Posterior vena cava (tissue), 2 donors: ENCODE measurements at regions not wholly inside any gene's neighbourhood (a gene's known extent, or its start where the extent isn't known, plus 50 kb on each side); places are given as distances from the start of the nearest gene placed in this dataset.
"Not testable (repeated sequence)": the region's sequence is repeated elsewhere in the genome, so short reads cannot be mapped to it uniquely, and the experiment has no call there.

ENCODE experiments used
- DNase-seq: peaks from one replicate; pipeline ENCODE4 v3.0.0-alpha.2; 2020; ENCODE audit warnings: low spot score
- intact Hi-C, 2 donors: fragments of 100-400 bp; cut with DNase I; formaldehyde crosslinking; loops; one replicate each; pipeline versions ENCODE4 v1.14.1 to v1.14.2; 2022 to 2023
- donor health status: DM: yes; HTN: yes; CAD: no.
- donor health status: DM: yes; HTN: yes; CAD: no.

GRCh38 chr3:144023543-144023942 lies 51.9 kb downstream of the DIPK2A start:
- DNase-seq, intact Hi-C loops: not testable (repeated sequence)

GRCh38 chr3:144028798-144029411 lies 57.3 kb downstream of the DIPK2A start:
- intact Hi-C loops: no loop called here
- DNase-seq: no peak

GRCh38 chr3:144029769-144030168 lies 58.1 kb downstream of the DIPK2A start:
- no peak for DNase-seq
- intact Hi-C loops: no loop called here

DNA sequence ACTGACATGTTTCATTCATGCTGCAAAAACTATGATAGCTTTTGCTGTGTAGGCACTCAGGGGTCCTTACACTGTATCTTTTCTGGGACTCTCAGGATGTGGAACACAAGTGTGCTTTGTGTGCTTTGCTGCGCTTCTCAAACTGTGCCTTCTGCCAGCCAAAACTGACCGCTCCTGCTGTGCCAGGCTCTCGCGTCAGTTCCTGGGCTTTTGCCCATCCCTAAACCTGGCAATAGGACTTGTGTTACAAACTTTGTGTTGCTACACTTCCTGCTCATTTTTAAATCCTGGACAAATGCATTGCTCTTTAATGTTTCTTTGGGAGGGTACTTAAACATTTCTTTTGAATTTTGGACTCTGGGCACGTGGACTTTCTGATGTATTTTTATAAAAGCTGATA lies 60.3 kb downstream of the DIPK2A start:
- DNase-seq: peak; percentile 79
- intact Hi-C loops: no loop called here

- intact Hi-C loops: no loop called here
- DNase-seq: no peak
These were observed 61.1 kb downstream of the DIPK2A start for GRCh38 chr3:144032531-144033239.

GRCh38 chr3:144033240-144033589 lies 61.6 kb downstream of the DIPK2A start:
- DNase-seq: no peak
- intact Hi-C loops: no loop called here

DNA sequence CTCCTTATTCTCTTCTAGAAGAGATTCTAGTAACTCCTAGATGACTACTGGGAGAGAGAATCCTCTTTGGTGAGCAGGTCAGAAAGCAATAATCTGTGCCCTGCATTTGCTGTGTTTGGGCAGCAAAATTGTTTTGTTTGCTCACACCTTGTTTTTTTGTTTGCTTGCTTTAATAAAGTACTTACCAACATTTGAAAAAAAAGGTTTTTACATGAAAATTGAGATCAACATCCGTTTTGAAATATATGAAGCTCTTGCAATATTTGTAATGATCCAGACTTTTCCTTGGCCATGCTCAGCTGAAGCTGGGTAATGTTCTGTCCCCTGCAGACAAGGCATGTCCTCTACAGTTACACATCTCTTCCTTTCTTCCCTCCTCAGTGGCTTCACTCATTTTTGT lies 62.2 kb downstream of the DIPK2A start:
- no peak for DNase-seq
- intact Hi-C loops: no loop called here

DNA sequence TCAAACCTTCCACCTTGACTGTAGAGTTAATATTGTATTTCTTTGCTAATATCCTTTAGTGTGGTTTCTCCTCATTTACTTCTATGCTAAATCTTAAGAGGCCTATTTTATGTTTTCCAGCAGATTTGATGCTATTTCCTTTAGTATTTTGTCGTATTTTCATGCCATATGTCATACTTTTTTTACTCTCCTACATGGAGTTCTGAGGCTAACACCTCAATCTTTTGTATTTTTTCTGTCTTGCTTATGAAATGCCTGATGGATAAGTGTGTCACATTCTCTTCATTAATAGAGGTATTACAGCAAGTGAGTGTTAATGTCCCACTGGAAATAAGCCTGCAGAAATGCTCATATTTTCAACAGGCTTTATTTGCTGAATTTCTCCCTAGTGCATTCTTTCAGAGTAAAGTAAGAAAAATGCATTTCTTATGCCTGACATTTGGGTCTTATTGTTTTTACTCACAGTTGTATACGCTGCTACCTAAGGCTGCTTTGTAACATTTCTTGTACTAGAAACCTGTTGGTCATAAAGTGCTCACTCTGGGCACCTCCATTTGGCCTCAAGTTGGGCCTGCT lies 63.2 kb downstream of the DIPK2A start:
- no peak for DNase-seq
- intact Hi-C loops: no loop called here

GRCh38 chr3:144036498-144036897 lies 64.9 kb downstream of the DIPK2A start:
- DNase-seq: no peak
- intact Hi-C loops: no loop called here

GRCh38 chr3:144039661-144040060 lies 68.0 kb downstream of the DIPK2A start:
- intact Hi-C loops: no loop called here
- no peak for DNase-seq

DNA sequence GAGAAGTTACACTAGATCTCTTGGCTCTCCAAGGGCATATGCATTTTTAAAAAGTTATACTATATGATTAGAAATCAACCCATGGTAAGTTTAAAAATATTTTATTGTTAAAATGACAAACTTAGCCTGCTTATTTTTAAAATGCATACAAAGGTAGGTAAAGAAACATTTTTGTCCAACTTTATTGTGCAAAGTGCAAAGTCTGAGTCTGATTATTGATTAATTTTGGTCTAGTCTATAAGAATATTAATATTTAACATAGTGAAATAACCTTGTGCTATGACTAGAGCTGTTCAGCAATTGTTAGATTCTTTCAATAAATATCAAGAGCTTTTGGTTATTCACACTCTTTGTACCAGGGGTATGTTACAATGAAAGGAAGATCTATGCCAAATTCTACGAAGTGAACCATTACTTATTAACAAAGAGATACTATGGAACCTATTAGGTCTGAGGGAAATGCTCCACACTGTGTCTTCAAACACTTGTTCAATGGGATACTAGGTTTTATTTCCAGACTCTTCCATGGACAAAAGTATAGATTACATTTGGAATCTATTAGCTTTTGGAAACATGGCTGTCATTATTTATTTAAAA lies 70.4 kb downstream of the DIPK2A start:
- intact Hi-C loops: no loop called here
- DNase-seq: no peak

DNA sequence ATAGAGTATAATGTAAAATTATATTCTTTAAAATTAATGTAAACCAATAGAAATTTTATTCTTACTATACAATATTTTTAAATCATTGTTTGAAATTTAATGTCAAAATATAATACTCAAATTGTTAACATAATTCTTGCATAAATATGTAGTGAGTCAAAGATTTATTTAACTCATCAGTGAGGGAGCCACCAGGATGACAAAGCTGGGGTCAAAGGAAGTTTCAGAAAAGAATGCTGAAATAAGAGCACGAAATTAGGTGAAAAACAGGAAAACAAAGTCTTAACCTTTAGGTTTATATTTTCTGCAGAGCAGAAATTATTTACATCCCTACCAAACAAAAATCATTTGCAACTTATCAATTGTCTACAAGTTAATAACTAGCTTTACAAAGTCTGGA lies 74.1 kb downstream of the DIPK2A start:
- intact Hi-C loops: no loop called here
- DNase-seq: no peak

DNA sequence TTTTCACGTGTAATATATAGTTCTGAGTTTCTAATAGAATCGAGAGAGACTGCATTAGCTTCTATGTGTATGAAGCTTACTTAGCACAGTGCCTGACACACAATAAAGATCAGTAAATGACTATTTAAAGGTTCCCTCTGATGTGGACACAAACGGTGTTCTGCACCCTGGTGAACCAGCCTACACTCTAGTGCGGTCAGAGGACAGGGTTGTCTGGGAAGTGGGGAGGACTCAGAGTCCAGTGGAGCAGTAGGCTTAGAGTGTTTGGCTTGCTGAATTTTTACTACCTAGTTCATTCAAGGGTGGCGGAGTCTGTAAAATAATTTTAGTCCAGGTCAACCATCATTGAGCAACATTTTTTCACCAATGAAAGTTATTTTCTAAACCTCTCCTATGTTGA lies 77.8 kb downstream of the DIPK2A start:
- intact Hi-C loops: no loop called here
- DNase-seq: no peak

DNA sequence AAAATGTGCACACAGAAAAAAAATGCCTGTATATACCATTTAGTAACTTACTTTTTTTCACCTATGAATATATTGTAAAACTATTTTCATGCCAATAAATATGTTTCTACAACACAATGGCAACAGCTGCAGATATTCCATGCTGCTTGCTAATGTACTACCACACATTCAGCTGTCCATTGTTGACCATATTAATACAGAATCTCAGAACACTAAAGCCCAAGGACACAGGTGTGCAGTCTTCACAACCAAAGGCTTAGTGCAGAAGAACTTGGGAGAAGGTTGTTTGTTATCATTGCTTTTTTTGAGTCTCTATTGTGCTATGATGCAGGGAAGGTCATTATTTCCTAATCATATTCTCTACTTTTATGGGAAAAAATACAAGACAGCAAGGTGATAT lies 79.6 kb downstream of the DIPK2A start:
- no peak for DNase-seq
- intact Hi-C loops: no loop called here

DNA sequence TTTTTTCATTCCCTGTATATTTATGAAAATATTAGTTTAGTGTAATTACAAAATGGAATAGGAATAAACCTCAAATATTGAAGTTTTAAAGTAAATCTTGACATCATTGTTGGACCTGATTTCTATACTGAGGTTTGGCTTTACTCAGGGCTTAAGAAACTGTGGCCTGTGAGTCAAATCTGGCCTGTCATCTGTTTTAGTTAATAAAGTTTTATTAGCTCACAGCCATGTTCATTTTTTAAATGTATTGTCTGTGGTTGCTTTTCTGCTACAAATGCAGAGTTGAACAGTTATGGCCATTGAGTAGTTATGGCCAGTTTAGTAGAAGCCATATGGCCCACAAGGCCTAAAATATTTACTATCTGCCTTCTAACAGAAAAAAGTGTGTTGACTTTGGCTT lies 80.7 kb downstream of the DIPK2A start:
- DNase-seq: no peak
- intact Hi-C loops: no loop called here

- DNase-seq: no peak
- intact Hi-C loops: no loop called here
These were observed 81.5 kb downstream of the DIPK2A start for GRCh38 chr3:144053121-144053520.

DNA sequence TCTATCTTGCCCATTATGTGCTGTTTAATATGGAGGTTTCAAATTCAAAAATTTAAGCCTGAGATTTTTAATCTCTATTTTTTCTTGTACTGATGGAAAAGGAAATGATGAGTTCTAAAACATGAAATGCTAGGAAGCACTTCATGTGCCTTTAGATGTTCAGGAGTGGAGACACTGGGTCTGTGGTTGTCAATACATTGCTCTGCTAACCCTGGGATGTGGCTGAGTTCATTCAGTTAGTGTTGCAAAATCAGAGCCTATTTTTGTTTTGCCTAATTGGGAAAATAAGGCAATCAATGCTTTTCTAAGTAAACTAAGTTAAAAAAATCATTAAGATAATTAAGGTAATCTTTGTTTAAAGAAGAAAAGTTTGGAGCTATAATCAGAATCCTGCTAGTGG lies 83.1 kb downstream of the DIPK2A start:
- no peak for DNase-seq
- intact Hi-C loops: no loop called here

DNA sequence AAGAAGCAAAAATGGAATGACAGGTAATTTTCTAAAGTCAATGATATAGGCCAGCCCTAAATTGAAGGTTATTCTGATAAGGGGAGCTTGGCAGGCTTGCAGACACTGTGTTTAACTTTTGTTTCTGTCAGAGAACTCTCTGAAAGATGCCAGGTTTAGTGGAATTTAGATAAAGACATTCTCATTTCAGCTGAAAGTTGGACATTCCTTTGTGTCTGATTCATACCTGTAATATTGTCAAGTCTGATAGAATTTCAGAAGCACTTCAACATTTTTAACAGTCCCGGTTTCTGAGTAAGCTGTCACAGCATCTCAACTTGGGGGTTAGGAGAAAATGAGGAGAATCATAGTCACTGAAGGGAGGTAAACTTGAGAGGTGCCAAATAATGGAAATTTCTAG lies 84.0 kb downstream of the DIPK2A start:
- no peak for DNase-seq
- intact Hi-C loops: no loop called here

DNA sequence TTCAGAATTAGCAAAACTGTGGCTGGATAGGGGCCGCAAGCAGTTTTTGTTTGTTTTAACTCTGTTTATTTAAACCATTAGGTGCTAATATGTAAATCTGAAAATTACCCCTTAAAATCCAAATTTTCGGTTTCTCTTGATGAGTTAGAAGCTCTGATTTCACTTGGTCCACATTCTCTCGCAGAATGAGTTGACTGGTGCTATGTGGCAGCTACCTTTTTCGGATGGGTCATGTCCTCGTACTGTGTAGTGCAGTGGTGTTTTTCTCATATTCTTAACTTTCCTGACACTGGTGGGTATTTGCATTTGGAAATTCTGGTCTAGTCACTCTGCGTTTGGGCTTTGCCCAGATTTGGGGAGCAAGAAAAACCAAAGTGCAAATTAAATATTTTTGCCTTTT lies 87.1 kb downstream of the DIPK2A start:
- no peak for DNase-seq
- intact Hi-C loops: no loop called here

- DNase-seq: no peak
- intact Hi-C loops: no loop called here
These were observed 87.9 kb downstream of the DIPK2A start for GRCh38 chr3:144059481-144059880.

DNA sequence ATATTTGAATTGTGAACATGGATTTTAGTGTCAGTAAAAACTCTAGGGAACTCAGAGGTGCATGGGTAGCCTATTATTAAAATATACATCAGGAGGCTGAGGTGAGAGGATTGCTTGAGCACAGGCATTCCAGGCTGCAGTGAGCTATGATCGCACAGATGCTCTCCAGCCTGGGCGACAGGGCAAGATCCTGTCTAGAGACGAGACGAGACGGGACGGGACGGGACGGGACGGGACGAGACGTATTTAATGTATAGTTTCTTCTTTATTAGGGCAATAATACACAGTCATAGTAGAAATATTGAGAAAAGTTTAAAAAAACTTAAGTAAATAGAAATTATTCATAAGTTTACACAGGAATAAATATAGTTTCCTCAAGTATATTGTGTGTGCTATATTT lies 89.3 kb downstream of the DIPK2A start:
- DNase-seq: no peak
- intact Hi-C loops: no loop called here
